Dermis microvascular lymphatic vessel endothelial cell (primary cell): ENCODE measurements at regions not wholly inside any gene's neighbourhood (a gene's known extent, or its start where the extent isn't known, plus 50 kb on each side); places are given as distances from the start of the nearest gene placed in this dataset.
"Not testable (repeated sequence)": the region's sequence is repeated elsewhere in the genome, so short reads cannot be mapped to it uniquely, and the experiment has no call there.

Source experiments
- DNase-seq, 2 donors: peaks; one replicate each; pipeline versions ENCODE4 v3.0.0 to v3.0.0-alpha.2; 2010; ENCODE audit warnings: low read depth in 2 of 2

- no peak for DNase-seq
These were observed 56.4 kb downstream of the FOXF2 start for GRCh38 chr6:1445650-1446330.

DNA sequence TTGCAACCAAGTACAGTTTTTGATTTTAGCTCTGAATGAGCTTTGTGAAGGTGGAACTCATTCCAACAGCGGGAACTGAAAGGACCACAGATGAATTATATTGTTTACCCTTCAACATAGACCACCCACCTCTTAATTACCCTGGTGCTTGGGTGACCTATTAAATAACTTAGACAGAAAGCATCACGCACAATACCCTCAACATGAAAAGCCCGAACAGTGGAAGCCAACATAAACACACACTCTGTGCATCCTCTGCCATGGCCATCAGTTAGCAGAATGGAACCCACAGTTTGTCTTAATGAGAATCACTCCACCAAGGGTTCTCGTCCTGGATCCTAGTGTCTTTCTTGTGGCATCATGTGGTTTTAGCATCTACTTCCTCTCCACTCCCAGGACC lies 60.5 kb downstream of the FOXF2 start:
- DNase-seq = no peak

DNA sequence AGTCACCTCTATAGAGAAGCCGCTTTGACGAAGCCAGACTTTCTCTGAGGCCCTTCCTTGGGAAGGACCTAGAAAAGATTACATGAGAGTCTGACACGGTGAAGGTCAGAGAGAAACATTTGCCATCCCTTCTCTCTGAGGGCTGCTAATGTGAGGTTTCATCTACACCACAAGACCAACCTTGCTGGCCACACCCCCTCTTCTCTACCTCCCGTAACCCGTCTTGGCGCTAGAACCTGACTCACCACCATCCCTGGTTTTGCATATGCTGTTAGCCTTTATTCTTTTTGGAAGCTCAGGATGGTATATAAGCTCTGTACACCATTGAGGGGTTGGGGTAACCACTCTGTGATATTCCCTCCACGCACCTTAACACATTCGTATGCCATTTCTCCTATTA lies 63.6 kb downstream of the FOXF2 start:
- no peak for DNase-seq

- DNase-seq = not testable (repeated sequence)
These were observed 67.4 kb downstream of the FOXF2 start for GRCh38 chr6:1456816-1457215.

DNA sequence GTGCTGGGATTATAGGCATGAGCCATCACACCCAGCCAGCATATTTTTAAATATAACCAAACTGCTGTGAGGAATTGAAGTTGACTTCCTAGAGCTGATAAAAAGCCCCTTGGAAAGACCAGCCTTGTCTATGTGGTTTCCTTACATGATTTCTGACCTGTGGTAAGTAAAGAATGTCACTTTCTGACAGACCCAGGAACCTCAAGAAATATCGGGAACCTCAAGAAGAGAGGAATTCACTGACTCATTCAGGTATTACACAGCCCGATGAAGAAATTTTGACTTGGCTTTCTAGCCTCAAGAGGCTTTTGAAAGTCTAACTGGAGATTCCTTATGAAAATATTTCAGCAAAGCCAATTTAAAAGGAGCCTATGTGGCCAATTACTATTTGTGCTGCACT lies 71.8 kb downstream of the FOXF2 start:
- DNase-seq = no peak

- DNase-seq = no peak
These were observed 72.4 kb downstream of the FOXF2 start for GRCh38 chr6:1461736-1462135.

GRCh38 chr6:1463275-1463674 lies 73.9 kb downstream of the FOXF2 start:
- DNase-seq = no peak

DNA sequence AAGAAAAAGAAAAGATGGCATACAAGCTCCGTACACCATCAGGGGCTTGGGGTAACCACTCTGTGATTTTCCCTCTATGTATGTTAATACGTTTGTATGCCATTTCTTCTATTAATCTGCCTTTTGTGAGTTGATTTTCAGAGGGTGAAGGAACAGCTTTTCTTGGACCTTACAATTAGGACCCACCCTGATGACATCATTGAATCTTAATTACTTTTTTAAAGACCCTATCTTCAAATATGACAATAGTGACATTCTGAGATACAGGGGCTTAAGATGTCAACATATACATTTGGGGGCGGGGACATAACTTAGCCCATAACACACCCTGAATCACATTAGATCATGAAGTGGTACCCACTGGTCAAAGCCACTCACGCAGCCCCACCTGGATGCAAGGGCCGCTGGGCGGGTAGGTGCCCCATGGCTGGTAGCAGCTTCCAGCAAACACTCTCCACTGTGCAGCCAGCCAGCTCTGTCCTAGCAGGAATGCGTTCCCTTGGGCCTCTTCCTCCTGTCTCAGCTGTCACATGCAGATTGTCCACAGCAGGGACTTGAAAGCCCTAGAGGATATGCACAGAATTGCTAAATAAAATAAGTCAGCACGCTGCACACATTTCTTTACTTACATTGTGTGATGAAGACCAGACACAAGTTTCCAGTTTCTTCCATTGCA lies 74.5 kb downstream of the FOXF2 start:
- no peak for DNase-seq

DNA sequence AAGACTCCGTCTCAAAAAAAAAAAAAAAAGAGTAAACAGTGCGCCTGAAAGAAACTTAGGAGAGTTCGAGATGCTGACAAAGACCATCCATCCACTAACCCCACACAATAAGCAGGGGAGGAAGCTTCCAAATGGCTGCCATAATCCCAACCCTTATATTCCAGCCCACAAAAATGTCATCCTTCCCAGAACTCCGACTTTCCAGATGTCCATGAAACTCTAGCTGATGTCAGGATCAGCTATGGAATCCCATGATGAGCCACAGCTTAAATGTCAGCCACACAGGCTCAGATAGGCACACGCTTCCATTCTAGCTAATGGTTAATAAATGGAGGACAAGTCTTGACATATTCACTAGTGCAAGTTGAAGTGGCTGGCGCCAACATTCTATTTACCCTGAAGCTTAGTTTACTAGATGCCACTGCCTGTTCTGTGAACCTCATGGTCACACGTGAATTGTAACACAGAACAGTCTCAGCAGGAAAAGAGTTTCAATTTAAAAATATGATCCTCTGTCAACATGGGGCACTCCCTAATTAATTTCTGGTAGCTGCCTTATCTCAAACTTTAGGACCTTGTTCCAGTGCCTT lies 75.5 kb downstream of the FOXF2 start:
- DNase-seq = no peak

DNA sequence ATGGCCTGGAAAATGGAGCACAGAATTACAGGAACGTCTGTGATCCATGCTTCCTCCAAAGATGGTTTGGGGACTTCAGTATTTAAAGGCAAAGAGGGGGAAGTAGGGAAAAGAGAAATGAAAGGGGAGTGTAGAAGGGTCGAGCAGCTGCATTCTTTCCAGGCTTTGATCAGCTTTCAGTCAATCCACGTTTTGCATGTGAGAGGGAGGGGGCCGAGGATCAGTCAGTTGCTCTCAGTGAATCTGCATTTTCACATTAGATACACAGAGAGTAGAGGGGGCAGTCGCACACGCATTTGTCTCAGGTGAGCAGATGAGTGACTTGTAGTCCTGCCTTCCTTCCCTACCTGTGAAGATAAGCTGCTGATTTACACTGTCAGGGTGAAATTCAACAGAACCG lies 78.8 kb downstream of the FOXF2 start:
- no peak for DNase-seq

DNA sequence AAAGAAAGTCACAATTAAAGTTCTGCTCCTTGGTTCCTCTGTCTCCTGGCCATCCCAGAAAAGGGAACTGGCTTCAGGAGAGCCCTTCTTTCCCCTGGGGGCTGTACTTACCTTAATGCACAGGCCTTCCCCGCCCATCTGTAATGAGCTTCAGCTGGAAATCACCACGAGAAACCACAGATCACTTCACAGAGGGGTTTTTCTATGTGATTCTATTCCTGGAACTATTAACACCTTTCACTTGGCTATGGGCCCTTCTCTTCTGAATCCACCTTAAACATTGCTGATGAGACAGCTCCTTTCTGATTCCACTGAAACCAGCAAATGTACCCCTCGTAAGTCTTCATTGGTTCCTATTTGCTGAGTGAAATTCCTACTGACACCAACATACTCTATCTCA lies 80.7 kb downstream of the FOXF2 start:
- DNase-seq = no peak

DNA sequence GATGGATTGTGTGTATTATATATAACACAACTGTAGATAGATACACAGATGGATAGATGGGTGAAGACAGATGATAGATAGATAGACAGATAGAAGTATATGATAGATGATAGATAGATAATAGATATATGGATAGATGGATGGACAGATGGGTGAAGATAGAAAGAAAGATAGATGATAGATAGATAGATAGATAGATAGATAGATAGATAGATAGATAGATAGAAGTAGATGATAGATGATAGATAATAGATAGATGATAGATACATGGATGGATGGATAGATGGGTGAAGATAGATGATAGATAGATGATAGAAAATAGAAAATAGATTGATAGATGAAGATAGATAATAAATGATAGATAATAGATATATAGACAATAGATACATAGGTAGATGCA lies 83.3 kb downstream of the FOXF2 start:
- DNase-seq = no peak

DNA sequence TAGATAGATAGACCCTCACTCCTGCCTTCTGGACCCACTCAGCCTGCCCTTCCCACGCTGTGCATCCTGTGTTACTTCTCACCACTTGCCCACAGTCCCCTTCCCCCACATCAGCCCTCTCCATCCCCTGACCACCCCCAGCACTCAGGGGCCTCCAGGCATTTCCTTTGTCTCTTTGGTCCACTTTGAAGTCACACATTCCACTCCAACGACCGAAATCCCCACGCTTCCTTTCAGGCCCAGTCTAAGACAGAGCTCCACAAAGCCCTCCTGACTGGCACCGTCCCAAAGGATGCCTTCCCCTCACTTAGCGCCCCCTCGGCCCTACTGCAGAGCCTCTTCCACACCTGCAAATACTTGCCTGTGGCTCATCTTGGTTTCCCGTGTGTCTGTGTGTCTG lies 83.8 kb downstream of the FOXF2 start:
- no peak for DNase-seq

- no peak for DNase-seq
These were observed 84.2 kb downstream of the FOXF2 start for GRCh38 chr6:1473598-1473997.

DNA sequence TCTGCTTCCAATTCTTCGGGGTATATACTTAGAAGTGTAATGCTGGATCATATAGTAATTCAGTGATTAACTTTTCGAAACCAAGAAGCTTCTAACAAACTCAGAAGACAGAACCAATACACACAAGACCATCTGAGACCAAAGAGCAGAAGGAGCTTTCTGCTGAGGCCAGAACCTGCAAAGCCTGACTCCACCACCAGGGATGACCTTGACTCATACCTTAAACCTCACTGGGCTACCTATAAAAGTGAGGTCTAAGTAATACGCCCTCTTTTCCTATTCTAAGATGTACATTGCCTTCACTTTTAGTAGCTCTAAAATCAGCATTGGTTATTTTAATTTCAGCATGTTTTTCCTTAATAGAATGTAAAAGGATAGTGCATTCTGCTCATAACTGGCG lies 84.8 kb downstream of the FOXF2 start:
- no peak for DNase-seq

GRCh38 chr6:1475174-1475573 lies 85.8 kb downstream of the FOXF2 start:
- DNase-seq = no peak

- DNase-seq = no peak
These were observed 88.2 kb downstream of the FOXF2 start for GRCh38 chr6:1477432-1478090.

DNA sequence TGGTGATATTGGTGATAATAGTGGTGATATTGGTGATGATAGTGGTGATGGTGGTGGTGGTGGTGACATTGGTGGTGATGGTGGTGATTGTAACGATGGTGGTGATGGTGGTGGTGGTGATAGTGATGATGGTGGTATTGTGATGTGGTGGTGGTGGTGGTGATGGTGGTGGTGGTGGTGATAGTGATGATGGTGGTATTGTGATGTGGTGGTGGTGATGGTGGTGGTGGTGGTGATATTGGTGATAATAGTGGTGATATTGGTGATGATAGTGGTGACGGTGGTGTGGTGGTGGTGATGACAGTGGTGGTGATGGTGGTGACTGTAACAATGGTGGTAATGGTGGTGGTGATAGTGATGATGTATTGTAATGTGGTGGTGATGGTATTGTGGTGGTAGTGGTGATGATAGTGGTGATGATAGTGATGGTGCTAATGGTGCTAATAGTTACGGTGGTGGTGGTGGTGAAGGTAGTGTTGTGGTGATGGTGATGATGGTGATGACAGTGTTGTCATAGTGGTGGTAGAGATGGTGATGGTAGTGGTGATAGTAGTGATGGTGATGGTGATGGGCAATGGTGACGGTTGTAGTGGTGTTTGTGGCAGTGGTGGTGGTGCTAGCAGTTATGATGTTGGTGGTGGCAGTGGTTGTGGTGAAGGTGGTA lies 88.9 kb downstream of the FOXF2 start:
- not testable (repeated sequence) for DNase-seq

GRCh38 chr6:1479095-1479494 lies 89.7 kb downstream of the FOXF2 start:
- DNase-seq = no peak

GRCh38 chr6:1479601-1480221 lies 90.3 kb downstream of the FOXF2 start:
- no peak for DNase-seq

DNA sequence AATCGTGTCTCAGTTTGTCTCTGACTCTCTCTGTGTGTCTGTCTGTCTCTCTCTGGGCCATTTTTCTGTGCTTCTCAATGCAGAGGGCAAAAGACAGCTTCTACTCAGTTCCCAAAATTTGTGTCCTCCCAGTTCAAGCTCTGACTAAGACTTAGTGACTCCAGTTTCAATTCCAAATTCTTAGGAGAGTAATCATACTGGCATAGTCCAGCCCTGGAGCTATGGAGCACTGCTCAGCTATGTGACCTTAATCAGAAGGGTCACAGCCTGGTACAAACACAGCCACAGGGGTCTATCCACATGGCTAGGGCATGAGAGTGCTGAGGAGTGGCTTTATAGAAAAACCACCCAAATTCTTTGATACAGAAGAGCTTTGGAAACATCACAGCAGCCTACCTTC lies 91.9 kb downstream of the FOXF2 start:
- DNase-seq = no peak
